ENCODE measurements at regions not wholly inside any gene's neighbourhood (a gene's known extent, or its start where the extent isn't known, plus 50 kb on each side); places are given as distances from the start of the nearest gene placed in this dataset.

DNA sequence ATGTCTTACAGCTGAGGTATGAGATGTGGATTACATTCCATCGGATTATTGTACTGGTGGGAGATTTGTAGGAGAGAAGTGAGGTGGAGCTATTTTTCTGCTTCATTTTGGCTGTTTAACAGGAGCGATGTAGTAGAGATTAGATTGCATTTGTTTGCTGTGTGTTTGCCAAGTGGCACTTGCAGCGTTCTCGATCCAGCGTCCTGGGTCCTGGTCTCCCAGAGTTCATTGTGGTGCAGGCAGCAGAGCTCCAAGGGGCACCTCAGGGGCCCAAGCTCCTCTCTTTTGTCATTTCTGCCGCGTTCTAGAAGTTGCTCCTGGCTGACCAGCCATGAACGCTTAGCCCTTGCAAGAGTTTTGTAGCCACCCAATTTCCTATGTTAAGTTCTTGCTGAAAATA is 210.1 kb upstream of the APCDD1 start:
- TF ChIP-seq CTCF (conservative IDR thresholded peaks at IDR 0.05; ENCODE audit: low read depth), result no peak
- no peak for DNase-seq (ENCODE audit: low spot score)
- no peak overlapping the region for H3K27ac ChIP-seq
- ChIA-PET POLR2A (ENCODE audit: low non-redundant PET) (no interaction called here), CTCF (no interaction called here)

- ChIA-PET CTCF (no interaction called here), POLR2A (ENCODE audit: low non-redundant PET) (no interaction called here)
- TF ChIP-seq CTCF (conservative IDR thresholded peaks at IDR 0.05; ENCODE audit: low read depth), result no peak
- DNase-seq (ENCODE audit: low spot score), result no peak
- H3K27ac ChIP-seq, result no peak overlapping the region
Measured at GRCh38 chr18:10245031-10245845, 209.2 kb upstream of the APCDD1 start.

GRCh38 chr18:10245846-10246175 is 208.6 kb upstream of the APCDD1 start:
- ChIA-PET POLR2A (ENCODE audit: low non-redundant PET) (no interaction called here), CTCF (interaction anchor here (0.6 kb wide), 1 partner anchor 143 kb away, joined by 3 read pairs; no protein-coding TSS in a partner anchor)
- DNase-seq (ENCODE audit: low spot score), result no peak
- H3K27ac ChIP-seq, result no peak overlapping the region
- TF ChIP-seq CTCF (conservative IDR thresholded peaks at IDR 0.05; ENCODE audit: low read depth), result no peak

- POLR2A ChIA-PET (ENCODE audit: low non-redundant PET), result no interaction called here
- DNase-seq (ENCODE audit: low spot score), result no peak
- no peak overlapping the region for H3K27ac ChIP-seq
- no peak for TF ChIP-seq CTCF (conservative IDR thresholded peaks at IDR 0.05; ENCODE audit: low read depth)
- CTCF ChIA-PET, result interaction anchor here (0.7 to 1.0 kb wide), 2 partner anchors 9 to 10 kb away, joined by 4 to 8 read pairs; no protein-coding TSS in a partner anchor
Measured at GRCh38 chr18:10247021-10247741, 207.3 kb upstream of the APCDD1 start.

DNA sequence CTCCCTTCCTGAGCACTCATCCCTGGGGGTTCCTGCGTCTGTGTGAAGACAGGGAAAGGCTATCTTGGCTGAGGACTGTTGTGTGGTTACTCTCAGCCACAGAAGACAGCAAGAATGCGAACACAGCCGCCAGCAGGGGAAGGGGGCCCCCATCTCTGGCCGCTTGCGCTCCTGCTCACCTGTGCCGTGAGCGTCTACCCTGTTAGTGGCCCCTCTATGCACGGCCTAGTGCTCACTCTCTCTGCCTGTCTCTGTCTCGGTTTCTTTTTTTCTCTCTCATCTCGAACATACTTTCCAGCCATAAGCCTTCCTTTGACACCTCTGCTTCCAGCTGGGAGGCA is 206.7 kb upstream of the APCDD1 start:
- no peak for DNase-seq (ENCODE audit: low spot score)
- ChIA-PET CTCF (interaction anchor here (0.9 to 1.0 kb wide), 2 partner anchors 9 to 280 kb away, joined by 4 to 8 read pairs; no protein-coding TSS in a partner anchor), POLR2A (ENCODE audit: low non-redundant PET) (no interaction called here)
- no peak overlapping the region for H3K27ac ChIP-seq
- TF ChIP-seq CTCF (conservative IDR thresholded peaks at IDR 0.05; ENCODE audit: low read depth), result no peak

DNA sequence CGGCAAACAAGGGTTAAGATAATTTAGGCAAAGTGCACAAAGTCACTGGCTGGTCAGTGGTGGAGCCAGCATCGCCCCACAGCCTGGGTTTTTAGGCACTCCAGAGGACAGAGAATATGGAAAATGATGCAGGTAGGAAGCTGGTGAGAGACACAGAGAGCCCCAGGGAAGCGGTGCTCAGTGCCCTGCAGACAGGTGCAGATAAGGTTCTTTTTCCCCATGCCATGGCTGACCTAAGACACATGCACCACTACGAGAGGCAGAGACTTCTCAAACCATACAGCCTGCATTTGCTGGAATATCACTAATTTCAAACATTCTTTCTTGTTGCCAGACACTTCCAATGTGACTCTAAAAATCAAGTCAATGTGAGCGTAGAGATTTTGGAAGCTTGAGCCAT is 205.7 kb upstream of the APCDD1 start:
- POLR2A ChIA-PET (ENCODE audit: low non-redundant PET), result no interaction called here
- no peak overlapping the region for H3K27ac ChIP-seq
- DNase-seq (ENCODE audit: low spot score), result no peak
- CTCF ChIA-PET, result interaction anchor here (0.9 kb wide), 1 partner anchor 279 kb away, joined by 4 read pairs; no protein-coding TSS in a partner anchor
- no peak for TF ChIP-seq CTCF (conservative IDR thresholded peaks at IDR 0.05; ENCODE audit: low read depth)
